ENCODE measurements at regions not wholly inside any gene's neighbourhood (a gene's known extent, or its start where the extent isn't known, plus 50 kb on each side); places are given as distances from the start of the nearest gene placed in this dataset.

DNA sequence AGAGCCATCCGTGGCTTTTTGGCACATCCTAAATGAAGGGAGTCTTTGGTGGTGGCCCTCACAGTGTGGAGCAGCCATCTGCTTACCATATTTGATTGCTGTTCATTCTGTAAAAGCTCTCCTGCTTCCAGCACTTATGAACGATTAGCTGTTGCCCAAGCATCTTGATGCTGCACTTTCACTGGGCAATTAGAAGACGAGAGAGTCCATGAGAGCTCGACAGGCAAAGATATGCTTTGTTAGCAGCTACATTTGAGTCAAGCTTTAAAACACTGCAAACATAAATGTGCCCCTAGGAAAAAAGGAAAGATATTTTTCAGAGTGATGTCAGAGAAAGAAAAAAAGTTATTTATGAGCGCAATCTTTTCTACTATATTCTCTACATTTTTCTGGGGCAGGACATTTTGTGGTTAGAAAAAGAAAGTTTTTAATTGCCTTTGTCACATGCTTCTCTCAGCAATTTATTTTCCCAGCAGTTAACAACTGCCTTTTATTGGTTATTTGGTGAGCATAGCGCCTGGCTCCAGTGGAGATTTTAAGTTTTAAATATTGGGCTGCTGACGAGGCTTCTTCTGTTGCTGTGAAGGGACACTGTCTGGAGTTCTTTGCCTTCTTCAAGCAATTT, 468.4 kb downstream of the C3orf38 start:
- TF ChIP-seq POLR2AphosphoS5 (IDR thresholded peaks at IDR 0.05; ENCODE audit: low read length) (no peak), YBX1 (IDR thresholded peaks at IDR 0.05) (no peak), NFXL1 (IDR thresholded peaks at IDR 0.05; ENCODE audit: borderline replicate concordance) (no peak)
- TF ChIP-seq, protein P1, sequence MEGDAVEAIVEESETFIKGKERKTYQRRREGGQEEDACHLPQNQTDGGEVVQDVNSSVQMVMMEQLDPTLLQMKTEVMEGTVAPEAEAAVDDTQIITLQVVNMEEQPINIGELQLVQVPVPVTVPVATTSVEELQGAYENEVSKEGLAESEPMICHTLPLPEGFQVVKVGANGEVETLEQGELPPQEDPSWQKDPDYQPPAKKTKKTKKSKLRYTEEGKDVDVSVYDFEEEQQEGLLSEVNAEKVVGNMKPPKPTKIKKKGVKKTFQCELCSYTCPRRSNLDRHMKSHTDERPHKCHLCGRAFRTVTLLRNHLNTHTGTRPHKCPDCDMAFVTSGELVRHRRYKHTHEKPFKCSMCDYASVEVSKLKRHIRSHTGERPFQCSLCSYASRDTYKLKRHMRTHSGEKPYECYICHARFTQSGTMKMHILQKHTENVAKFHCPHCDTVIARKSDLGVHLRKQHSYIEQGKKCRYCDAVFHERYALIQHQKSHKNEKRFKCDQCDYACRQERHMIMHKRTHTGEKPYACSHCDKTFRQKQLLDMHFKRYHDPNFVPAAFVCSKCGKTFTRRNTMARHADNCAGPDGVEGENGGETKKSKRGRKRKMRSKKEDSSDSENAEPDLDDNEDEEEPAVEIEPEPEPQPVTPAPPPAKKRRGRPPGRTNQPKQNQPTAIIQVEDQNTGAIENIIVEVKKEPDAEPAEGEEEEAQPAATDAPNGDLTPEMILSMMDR (IDR thresholded peaks at IDR 0.05 in 2 of 3, conservative IDR thresholded peaks at IDR 0.05 in 1 of 3; ENCODE audit: control insufficient read depth in 2 of 3, extremely low read depth in 1 of 3, insufficient read depth in 1 of 3, low read depth in 3 of 3, low read length in 3 of 3): no peak

All from GM12878 (cell line).